Colonic mucosa (tissue), 4 donors: ENCODE measurements at regions not wholly inside any gene's neighbourhood (a gene's known extent, or its start where the extent isn't known, plus 50 kb on each side); places are given as distances from the start of the nearest gene placed in this dataset.

ENCODE experiments used
- DNase-seq: peaks from one replicate; pipeline ENCODE4 v3.0.0-alpha.2; 2020
- H3K27ac ChIP-seq: fragments of 200-600 bp; one replicate; pipeline ENCODE4 v1.8.0; 2021
- H3K27me3 ChIP-seq: fragments of 200-600 bp; one replicate; pipeline ENCODE4 v1.8.0; 2021
- H3K36me3 ChIP-seq: fragments of 200-600 bp; one replicate; pipeline ENCODE4 v1.8.0; 2021
- H3K4me1 ChIP-seq: fragments of 200-600 bp; one replicate; pipeline ENCODE4 v1.8.0; 2021; ENCODE audit warnings: mild to moderate bottlenecking
- H3K4me3 ChIP-seq: fragments of 200-600 bp; one replicate; pipeline ENCODE4 v1.8.0; 2021
- H3K9ac ChIP-seq, 2 donors: one replicate each; pipeline ENCODE4 v1.7.0; 2013; ENCODE audit warnings: control low read depth in 2 of 2, low read depth in 2 of 2, low read length in 2 of 2
- H3K9me3 ChIP-seq: fragments of 200-600 bp; one replicate; pipeline ENCODE4 v1.8.0; 2021
- intact Hi-C: fragments of 100-400 bp; cut with DNase I; formaldehyde crosslinking; loops from one replicate; pipeline ENCODE4 v1.14.1; 2022
- TF ChIP-seq, protein P1 (sequence below): fragments of 200-600 bp; IDR thresholded peaks from one replicate; pipeline ENCODE4 v1.8.0; 2022; ENCODE audit warnings: antibody characterized with exemption, mild to moderate bottlenecking
- donor health status: healthy.
- donor health status: DM: no; HTN: no; CAD: no.
- donor health status: DM: no; HTN: no; CAD: no.

DNA sequence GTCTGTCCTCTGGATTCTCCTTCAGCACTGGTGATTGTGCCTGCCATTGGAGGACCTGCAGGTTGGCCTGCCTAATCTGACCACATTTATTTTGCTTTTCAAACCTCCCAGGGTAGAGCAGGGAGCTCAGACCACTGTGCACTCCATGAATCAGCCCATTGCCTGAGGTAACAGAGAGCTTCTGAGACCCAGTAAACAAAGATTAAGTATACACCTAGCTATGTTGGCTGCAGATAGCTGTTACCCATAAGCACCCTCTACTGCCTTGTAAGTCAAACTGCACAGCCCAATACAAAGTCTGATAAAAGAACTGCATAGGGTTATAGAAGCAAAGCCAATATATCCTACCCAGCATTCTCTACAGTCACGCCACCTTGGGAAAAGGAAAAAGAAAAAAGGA is 338.7 kb downstream of the HTR1B start:
- DNase-seq, result no peak
- H3K36me3 ChIP-seq, result no peaks in the 10 kb centered on the region
- H3K9me3 ChIP-seq, result no peaks in the 10 kb centered on the region
- no peaks in the 10 kb centered on the region for H3K27me3 ChIP-seq
- no peak overlapping the region for H3K4me3 ChIP-seq
- H3K9ac ChIP-seq, result no peak overlapping the region
- TF ChIP-seq, protein P1, sequence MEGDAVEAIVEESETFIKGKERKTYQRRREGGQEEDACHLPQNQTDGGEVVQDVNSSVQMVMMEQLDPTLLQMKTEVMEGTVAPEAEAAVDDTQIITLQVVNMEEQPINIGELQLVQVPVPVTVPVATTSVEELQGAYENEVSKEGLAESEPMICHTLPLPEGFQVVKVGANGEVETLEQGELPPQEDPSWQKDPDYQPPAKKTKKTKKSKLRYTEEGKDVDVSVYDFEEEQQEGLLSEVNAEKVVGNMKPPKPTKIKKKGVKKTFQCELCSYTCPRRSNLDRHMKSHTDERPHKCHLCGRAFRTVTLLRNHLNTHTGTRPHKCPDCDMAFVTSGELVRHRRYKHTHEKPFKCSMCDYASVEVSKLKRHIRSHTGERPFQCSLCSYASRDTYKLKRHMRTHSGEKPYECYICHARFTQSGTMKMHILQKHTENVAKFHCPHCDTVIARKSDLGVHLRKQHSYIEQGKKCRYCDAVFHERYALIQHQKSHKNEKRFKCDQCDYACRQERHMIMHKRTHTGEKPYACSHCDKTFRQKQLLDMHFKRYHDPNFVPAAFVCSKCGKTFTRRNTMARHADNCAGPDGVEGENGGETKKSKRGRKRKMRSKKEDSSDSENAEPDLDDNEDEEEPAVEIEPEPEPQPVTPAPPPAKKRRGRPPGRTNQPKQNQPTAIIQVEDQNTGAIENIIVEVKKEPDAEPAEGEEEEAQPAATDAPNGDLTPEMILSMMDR, result no peak
- intact Hi-C loops, result no loop called here
- no peak overlapping the region for H3K27ac ChIP-seq
- H3K4me1 ChIP-seq, result no peaks in the 10 kb centered on the region

DNA sequence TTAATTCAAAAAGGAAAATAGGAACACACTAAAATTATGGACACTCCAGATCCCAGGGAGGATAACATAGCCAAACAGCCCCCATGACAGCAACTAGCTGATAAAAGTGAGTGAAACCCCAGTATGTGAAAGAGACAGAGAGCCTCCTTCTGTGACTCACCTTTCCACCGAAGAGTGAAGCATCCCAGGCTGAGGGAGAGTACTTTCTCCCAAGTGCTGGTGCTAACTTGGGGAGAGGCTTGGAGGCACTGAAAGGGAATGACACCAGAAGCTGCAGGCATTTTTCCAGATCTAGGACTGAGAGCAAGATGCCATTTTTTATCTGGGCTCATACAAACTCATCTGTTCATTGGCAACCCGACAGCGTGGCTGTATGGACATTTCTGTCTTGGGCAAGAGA is 339.8 kb downstream of the HTR1B start:
- Histone ChIP-seq H3K4me3 (no peak overlapping the region), H3K27me3 (no peaks in the 10 kb centered on the region), H3K9me3 (no peaks in the 10 kb centered on the region), H3K36me3 (no peaks in the 10 kb centered on the region), H3K27ac (no peak overlapping the region), H3K9ac (no peak overlapping the region), H3K4me1 (no peaks in the 10 kb centered on the region)
- TF ChIP-seq, protein P1, result no peak
- intact Hi-C loops, result no loop called here
- no peak for DNase-seq

DNA sequence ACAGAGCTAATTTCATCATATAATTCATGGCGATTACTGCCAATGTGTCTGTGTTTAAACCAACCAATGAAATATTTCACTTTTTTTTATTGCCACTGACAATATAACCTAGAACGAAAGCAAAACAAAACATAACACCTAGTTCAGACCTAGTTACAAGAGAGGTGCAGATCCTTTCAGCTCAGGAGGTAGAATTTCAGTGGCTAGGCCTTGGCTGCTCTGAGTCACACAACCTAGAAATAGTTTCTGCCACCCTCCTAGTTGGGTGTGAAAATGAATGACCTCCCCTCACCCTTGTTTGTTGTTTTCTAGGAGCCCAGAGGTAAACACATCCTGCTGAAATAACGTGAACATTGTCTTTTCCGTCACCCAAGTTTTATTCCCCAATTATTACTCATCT is 356.3 kb downstream of the HTR1B start:
- Histone ChIP-seq H3K4me3 (no peak overlapping the region), H3K27ac (no peak overlapping the region), H3K9ac (no peak overlapping the region), H3K9me3 (no peaks in the 10 kb centered on the region), H3K36me3 (no peaks in the 10 kb centered on the region), H3K4me1 (no peaks in the 10 kb centered on the region), H3K27me3 (no peaks in the 10 kb centered on the region)
- intact Hi-C loops, result no loop called here
- no peak for DNase-seq
- TF ChIP-seq, protein P1, result no peak

- H3K27ac ChIP-seq, result no peak overlapping the region
- no peak for DNase-seq
- TF ChIP-seq, protein P1, result no peak
- no peaks in the 10 kb centered on the region for H3K9me3 ChIP-seq
- no peaks in the 10 kb centered on the region for H3K36me3 ChIP-seq
- H3K4me3 ChIP-seq, result no peak overlapping the region
- no peaks in the 10 kb centered on the region for H3K27me3 ChIP-seq
- H3K9ac ChIP-seq, result no peak overlapping the region
- H3K4me1 ChIP-seq, result no peaks in the 10 kb centered on the region
- intact Hi-C loops, result no loop called here
Measured at GRCh38 chr6:77105091-77105490, 358.2 kb downstream of the HTR1B start.

DNA sequence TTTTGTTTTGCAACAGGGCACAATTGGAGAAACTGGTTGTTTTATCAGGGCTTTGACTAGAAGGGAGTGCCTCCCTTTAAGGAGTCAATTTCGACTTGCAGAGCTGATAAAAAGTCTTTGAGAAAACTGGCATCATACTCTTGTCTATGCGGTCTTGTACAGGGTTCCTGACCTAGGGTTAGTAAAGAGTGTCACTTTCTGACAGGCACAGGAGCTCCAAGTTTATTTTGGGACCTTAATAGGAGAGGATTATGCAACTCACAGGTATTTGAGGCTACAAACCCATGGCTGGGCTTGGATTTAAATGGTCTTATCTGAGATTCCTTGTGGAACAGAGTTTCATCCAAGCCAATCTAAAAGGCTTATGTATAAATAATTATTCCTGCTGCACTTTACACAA is 365.4 kb downstream of the HTR1B start:
- H3K36me3 ChIP-seq, result no peaks in the 10 kb centered on the region
- H3K27me3 ChIP-seq, result no peaks in the 10 kb centered on the region
- DNase-seq, result no peak
- intact Hi-C loops, result no loop called here
- no peaks in the 10 kb centered on the region for H3K4me1 ChIP-seq
- TF ChIP-seq, protein P1, result no peak
- H3K27ac ChIP-seq, result no peak overlapping the region
- no peak overlapping the region for H3K9ac ChIP-seq
- H3K4me3 ChIP-seq, result no peak overlapping the region
- no peaks in the 10 kb centered on the region for H3K9me3 ChIP-seq
